BLaER1 (cell line): ENCODE measurements at regions not wholly inside any gene's neighbourhood (a gene's known extent, or its start where the extent isn't known, plus 50 kb on each side); places are given as distances from the start of the nearest gene placed in this dataset.

Experiments
- H3K27ac ChIP-seq: shearing (Covaris generic); formaldehyde crosslinking; 2 replicates; pipeline ENCODE4 v1.8.1; 2022
- H3K27me3 ChIP-seq: shearing (Covaris generic); formaldehyde crosslinking; 2 replicates; pipeline ENCODE4 v1.8.1; 2022
- H3K36me3 ChIP-seq: shearing (Covaris generic); formaldehyde crosslinking; 2 replicates; pipeline ENCODE4 v1.8.1; 2022
- H3K4me1 ChIP-seq: shearing (Covaris generic); formaldehyde crosslinking; 2 replicates; pipeline ENCODE4 v1.8.1; 2022
- H3K4me2 ChIP-seq: shearing (Covaris generic); formaldehyde crosslinking; 2 replicates; pipeline ENCODE4 v1.8.1; 2022
- H3K4me3 ChIP-seq: shearing (Covaris generic); formaldehyde crosslinking; 2 replicates; pipeline ENCODE4 v1.8.1; 2022
- H3K9ac ChIP-seq: shearing (Covaris generic); formaldehyde crosslinking; 2 replicates; pipeline ENCODE4 v1.8.1; 2022
- H3K9me3 ChIP-seq: shearing (Covaris generic); formaldehyde crosslinking; 2 replicates; pipeline ENCODE4 v1.8.1; 2022
- H4K20me1 ChIP-seq: shearing (Covaris generic); formaldehyde crosslinking; 2 replicates; pipeline ENCODE4 v1.8.1; 2022
- Cebpa-rat ChIP-seq: shearing (Covaris generic); IDR thresholded peaks from 2 replicates; pipeline ENCODE4 v1.8.1; 2022

DNA sequence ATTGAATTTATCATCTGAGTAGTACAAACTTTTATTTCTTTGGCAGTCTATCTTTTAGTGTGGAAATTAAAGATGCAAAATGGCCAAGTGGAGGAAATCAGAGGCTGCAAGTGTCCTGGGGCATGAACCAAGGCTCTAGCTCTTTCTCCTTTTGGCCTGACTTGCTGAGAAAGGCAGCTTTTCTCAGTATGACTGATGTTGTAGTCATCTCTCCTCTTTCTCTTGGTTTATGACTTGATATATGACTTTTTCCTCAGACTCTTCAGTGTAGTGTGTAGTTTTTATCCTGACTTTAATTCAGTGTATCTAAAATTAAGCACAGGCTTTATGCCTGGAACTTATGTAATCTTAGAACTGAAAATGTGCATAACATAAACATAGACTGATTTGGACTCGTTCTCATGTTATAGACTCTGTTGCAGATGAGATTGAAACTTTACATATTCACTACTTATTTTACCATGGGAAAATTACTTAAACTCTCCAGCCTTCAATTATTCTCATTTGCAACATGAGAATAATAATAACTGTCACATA is 65.7 kb downstream of the SLITRK5 start:
- no peaks in the 10 kb centered on the region for H3K4me1 ChIP-seq
- no peaks in the 10 kb centered on the region for H4K20me1 ChIP-seq
- H3K4me3 ChIP-seq = no peak overlapping the region
- H3K9ac ChIP-seq = no peak overlapping the region
- no peaks in the 10 kb centered on the region for H3K36me3 ChIP-seq
- H3K9me3 ChIP-seq = no peaks in the 10 kb centered on the region
- no peak overlapping the region for H3K27ac ChIP-seq
- H3K27me3 ChIP-seq = no peaks in the 10 kb centered on the region
- H3K4me2 ChIP-seq = no peak overlapping the region
- no peak for TF ChIP-seq Cebpa-rat

DNA sequence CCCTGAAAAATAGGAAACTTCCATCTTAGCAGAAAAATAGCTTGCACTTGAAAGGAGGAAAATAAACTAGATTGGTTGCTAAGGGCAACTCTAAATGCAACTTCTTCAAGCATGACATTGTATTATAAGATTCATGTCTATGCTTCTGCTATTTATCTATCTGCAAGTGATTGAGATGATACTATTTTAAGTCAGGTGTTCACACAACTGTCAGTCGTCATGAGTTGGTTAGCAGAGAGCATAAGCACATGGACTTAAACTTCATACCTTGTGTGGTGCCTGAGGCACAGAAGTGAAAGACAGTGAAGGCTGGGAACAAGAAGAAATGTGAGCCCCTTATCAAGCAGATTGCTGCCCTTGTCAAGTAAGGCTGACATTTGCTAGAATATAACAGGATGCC is 82.9 kb downstream of the SLITRK5 start:
- Histone ChIP-seq H3K4me1 (no peaks in the 10 kb centered on the region), H3K27ac (no peak overlapping the region), H3K27me3 (no peaks in the 10 kb centered on the region), H3K4me2 (no peak overlapping the region), H3K36me3 (no peaks in the 10 kb centered on the region), H4K20me1 (no peaks in the 10 kb centered on the region), H3K9ac (no peak overlapping the region), H3K9me3 (no peaks in the 10 kb centered on the region), H3K4me3 (no peak overlapping the region)
- TF ChIP-seq Cebpa-rat = no peak

DNA sequence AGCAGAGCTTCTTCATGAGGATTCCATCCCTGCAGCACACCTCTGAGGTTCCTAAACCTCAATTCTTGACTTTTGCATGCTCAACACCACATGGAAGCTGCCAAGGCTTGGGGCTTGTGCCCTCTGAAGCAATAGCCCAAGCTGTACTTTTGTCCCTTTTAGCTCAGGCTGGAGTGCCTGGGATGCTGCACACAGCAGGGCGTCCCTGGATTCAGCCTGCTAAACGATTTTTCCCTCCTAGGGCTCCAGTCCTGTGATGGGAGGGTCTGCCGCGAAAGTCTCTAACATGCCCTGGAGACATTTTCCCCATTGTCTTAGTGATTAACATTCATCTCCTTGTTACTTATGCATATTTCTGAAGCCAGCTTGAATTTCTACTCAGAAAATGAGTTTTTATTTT is 98.3 kb downstream of the SLITRK5 start:
- H3K9me3 ChIP-seq = no peaks in the 10 kb centered on the region
- H3K27ac ChIP-seq = no peak overlapping the region
- TF ChIP-seq Cebpa-rat = no peak
- H3K36me3 ChIP-seq = no peaks in the 10 kb centered on the region
- no peak overlapping the region for H3K4me2 ChIP-seq
- no peaks in the 10 kb centered on the region for H3K27me3 ChIP-seq
- H3K4me3 ChIP-seq = no peak overlapping the region
- no peak overlapping the region for H3K9ac ChIP-seq
- no peaks in the 10 kb centered on the region for H4K20me1 ChIP-seq
- no peaks in the 10 kb centered on the region for H3K4me1 ChIP-seq

DNA sequence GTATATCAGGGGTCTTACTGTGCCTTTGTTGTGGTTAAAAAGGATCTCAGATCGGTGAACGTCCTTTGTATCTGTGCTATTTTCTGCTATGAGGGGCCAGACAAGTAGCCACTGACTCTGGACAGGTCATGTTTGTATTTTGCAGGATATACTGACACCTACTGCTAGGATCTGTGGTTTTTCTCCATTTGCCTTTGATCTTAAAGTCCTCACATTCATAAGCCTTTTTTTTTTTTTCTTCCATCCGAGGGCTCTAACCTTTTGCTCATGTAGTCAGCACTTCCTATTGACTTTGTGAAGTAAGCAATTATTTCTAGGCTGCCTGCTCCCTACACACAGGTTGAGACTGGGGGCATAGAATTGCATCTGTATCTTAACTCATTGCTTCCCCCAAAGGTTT is 106.2 kb downstream of the SLITRK5 start:
- Histone ChIP-seq H3K9ac (no peak overlapping the region), H3K4me1 (peaks cover 11% of the 10 kb centered on the region), H3K27ac (no peak overlapping the region), H3K27me3 (no peaks in the 10 kb centered on the region), H3K4me3 (no peak overlapping the region), H3K4me2 (peak overlapping the region; percentile 37), H4K20me1 (no peaks in the 10 kb centered on the region), H3K36me3 (no peaks in the 10 kb centered on the region), H3K9me3 (no peaks in the 10 kb centered on the region)
- TF ChIP-seq Cebpa-rat = no peak

DNA sequence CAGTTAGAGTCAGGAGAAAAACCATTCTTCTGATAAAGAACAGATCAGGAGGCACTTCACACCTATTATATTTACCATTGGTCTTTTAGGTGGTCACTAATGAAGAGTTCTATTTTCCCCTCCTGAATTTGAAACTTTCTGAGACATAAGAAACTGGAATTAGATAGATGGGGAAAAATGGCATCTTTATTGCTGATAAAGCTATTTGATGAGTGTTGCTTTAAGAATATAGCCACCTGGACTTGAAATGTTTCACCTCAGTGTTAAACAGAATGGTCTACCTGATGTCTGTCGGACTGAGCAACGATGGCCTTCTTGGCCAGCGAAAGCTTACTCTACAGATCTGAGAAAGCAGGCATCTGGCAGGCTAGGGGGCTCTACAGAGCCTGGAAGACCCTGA is 107.0 kb downstream of the SLITRK5 start:
- Histone ChIP-seq H3K9ac (no peak overlapping the region), H3K27ac (no peak overlapping the region), H4K20me1 (no peaks in the 10 kb centered on the region), H3K9me3 (no peaks in the 10 kb centered on the region), H3K4me1 (peaks cover 11% of the 10 kb centered on the region), H3K4me3 (no peak overlapping the region), H3K27me3 (no peaks in the 10 kb centered on the region), H3K4me2 (no peak overlapping the region), H3K36me3 (no peaks in the 10 kb centered on the region)
- no peak for TF ChIP-seq Cebpa-rat

DNA sequence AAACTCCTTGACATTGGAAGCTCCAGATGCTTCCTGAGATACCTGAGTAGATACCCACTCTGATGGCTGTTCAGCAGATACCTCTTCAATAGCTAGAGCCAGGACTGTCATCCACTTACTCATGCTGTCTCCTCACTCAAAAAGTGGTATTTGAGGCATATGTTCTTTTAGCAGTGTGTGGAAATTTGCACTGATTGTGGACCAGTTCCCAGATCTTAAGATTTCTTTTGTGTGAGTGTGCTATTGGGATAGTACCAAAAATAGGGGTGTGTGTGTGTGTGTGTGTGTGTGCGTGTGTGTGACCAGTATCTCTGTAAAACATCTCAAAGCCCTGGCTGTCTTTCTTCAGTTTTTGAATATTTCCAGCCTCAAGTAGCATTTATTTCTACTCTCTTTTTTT is 108.3 kb downstream of the SLITRK5 start:
- H3K27ac ChIP-seq = no peak overlapping the region
- no peak for TF ChIP-seq Cebpa-rat
- no peak overlapping the region for H3K4me3 ChIP-seq

DNA sequence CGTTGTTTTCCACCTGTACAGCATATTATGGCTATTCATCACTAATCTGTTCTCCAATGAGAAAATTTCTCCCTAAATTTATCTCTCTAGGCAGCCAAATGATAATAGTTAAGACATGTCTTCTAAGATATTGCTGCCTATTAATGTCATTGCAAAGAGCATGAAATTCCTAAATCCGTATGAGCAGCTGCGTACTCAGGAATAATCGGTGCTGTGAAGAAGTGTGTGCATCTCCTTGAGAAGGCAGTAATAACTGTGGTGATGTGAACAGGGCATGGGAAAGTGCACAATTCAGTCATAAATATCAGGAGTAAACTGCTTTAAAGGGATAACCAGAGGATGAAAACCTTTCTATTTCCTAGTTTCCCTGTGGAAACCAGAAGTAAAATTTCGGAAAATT is 112.2 kb downstream of the SLITRK5 start:
- Histone ChIP-seq H3K9ac (no peak overlapping the region), H3K4me2 (no peak overlapping the region), H4K20me1 (no peaks in the 10 kb centered on the region), H3K27ac (no peak overlapping the region), H3K4me1 (no peaks in the 10 kb centered on the region), H3K9me3 (no peaks in the 10 kb centered on the region), H3K36me3 (no peaks in the 10 kb centered on the region), H3K27me3 (no peaks in the 10 kb centered on the region), H3K4me3 (no peak overlapping the region)
- no peak for TF ChIP-seq Cebpa-rat

More for the DNA sequence above, 108.3 kb downstream of the SLITRK5 start:
- H3K4me2 ChIP-seq = no peak overlapping the region
- H3K9me3 ChIP-seq = no peaks in the 10 kb centered on the region
- no peaks in the 10 kb centered on the region for H4K20me1 ChIP-seq
- no peak overlapping the region for H3K9ac ChIP-seq
- no peaks in the 10 kb centered on the region for H3K36me3 ChIP-seq
- H3K4me1 ChIP-seq = peaks cover 11% of the 10 kb centered on the region
- H3K27me3 ChIP-seq = no peaks in the 10 kb centered on the region

DNA sequence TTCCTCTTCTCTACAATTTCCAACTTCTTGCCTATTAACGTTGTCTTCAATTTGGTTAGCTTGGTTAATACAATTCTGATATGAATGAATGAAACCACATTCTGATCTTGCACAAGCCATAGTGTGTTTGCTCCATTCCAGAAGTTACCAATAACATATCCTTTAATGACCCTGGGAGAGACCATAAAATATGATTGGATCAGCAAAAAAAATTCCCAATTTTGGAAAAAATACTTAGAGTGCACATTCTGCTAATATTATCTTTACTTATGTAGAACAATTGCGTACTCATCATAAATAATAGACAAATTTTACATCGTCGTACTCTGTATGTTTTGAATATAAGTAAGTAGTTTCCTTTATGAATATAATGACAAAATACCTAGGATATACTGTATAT is 117.2 kb downstream of the SLITRK5 start:
- no peak overlapping the region for H3K4me3 ChIP-seq
- no peak for TF ChIP-seq Cebpa-rat
- no peaks in the 10 kb centered on the region for H3K36me3 ChIP-seq
- H3K9me3 ChIP-seq = no peaks in the 10 kb centered on the region
- no peaks in the 10 kb centered on the region for H3K4me1 ChIP-seq
- no peak overlapping the region for H3K4me2 ChIP-seq
- H3K9ac ChIP-seq = no peak overlapping the region
- H4K20me1 ChIP-seq = no peaks in the 10 kb centered on the region
- no peaks in the 10 kb centered on the region for H3K27me3 ChIP-seq
- H3K27ac ChIP-seq = no peak overlapping the region

DNA sequence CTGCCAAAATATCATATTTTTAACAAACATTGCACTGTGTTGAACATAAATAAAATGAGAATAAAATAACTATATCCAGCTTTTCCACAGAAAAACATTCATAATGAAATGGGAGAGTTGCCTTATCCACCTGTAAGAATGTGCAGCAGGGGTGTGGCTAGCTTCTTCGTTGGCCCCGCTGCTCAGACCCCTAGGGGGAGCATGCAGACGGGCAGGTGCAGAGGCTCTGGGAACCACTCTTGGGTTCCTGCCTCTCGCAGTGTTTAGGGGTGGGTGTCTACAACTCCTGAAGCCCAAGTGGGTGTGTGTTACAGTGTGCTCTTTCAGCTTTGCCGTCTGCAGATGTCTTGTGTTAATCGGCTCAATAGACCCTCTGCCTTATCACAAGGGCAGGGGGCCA is 121.7 kb downstream of the SLITRK5 start:
- Histone ChIP-seq H3K27ac (no peak overlapping the region), H3K9ac (no peak overlapping the region), H3K4me2 (no peak overlapping the region), H3K4me3 (no peak overlapping the region), H4K20me1 (no peaks in the 10 kb centered on the region), H3K9me3 (no peaks in the 10 kb centered on the region), H3K27me3 (no peaks in the 10 kb centered on the region), H3K36me3 (no peaks in the 10 kb centered on the region), H3K4me1 (no peaks in the 10 kb centered on the region)
- no peak for TF ChIP-seq Cebpa-rat

DNA sequence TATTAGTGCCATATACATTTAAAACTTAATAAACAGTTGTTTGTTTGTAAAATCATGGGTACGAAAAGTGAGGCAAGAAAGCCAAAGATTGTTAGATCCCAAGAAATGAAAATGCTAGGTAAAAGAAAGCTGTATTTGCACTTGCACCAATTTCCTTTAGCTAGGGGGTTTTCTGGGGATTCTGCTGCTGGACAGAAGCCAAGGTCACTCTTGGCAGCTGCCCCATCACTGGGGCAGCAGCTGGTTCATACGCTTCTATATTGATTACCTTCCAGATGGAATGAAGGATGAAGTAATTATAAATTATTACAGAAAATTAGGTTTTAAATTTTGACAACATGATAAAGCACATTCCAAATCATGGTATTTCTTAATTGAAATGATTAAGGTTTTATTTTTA is 127.4 kb downstream of the SLITRK5 start:
- H4K20me1 ChIP-seq = no peaks in the 10 kb centered on the region
- no peaks in the 10 kb centered on the region for H3K27me3 ChIP-seq
- no peak overlapping the region for H3K9ac ChIP-seq
- H3K9me3 ChIP-seq = no peaks in the 10 kb centered on the region
- H3K27ac ChIP-seq = no peak overlapping the region
- no peak overlapping the region for H3K4me3 ChIP-seq
- H3K4me2 ChIP-seq = no peak overlapping the region
- no peak for TF ChIP-seq Cebpa-rat
- H3K4me1 ChIP-seq = no peaks in the 10 kb centered on the region
- H3K36me3 ChIP-seq = no peaks in the 10 kb centered on the region

DNA sequence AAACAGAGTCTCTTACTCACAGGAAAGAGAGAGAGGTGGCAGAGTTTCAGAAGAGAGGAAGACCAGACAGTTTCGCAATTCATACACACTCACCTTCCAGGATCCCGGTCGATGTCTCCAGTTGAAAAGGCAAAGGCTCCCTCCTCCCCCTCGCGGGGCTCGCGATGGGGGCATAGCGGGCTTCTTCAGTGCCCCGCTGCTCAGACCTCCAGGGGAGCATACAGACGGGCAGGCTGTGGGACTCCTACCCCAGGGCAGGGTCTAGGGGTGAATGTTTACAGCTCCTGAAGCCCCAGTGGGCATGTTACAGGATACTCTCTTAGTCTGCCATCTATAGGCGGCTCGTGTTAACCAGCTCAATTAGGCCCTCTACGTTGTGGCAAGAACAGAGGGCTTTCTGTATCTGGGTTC is 139.2 kb downstream of the SLITRK5 start:
- no peak overlapping the region for H3K4me2 ChIP-seq
- no peak for TF ChIP-seq Cebpa-rat
- H3K36me3 ChIP-seq = no peaks in the 10 kb centered on the region
- H4K20me1 ChIP-seq = no peaks in the 10 kb centered on the region
- H3K4me3 ChIP-seq = no peak overlapping the region
- H3K9ac ChIP-seq = no peak overlapping the region
- no peaks in the 10 kb centered on the region for H3K4me1 ChIP-seq
- H3K27ac ChIP-seq = no peak overlapping the region
- H3K27me3 ChIP-seq = no peaks in the 10 kb centered on the region
- no peaks in the 10 kb centered on the region; the same call in 1 of the 2 replicates for H3K9me3 ChIP-seq
